IPS-18c (cell line): ENCODE measurements at regions not wholly inside any gene's neighbourhood (a gene's known extent, or its start where the extent isn't known, plus 50 kb on each side); places are given as distances from the start of the nearest gene placed in this dataset.

ENCODE experiments used
- H3K4me3 ChIP-seq: 2 replicates; pipeline ENCODE4 v1.7.0; 2013; ENCODE audit warnings: low read depth, mild to moderate bottlenecking, low read length, moderate library complexity; ENCODE audit not compliant: insufficient read depth
- H3K9me3 ChIP-seq: one replicate; pipeline ENCODE4 v1.6.1; 2013; ENCODE audit warnings: mild to moderate bottlenecking, low read length, moderate library complexity; ENCODE audit not compliant: control insufficient read depth, insufficient read depth

DNA sequence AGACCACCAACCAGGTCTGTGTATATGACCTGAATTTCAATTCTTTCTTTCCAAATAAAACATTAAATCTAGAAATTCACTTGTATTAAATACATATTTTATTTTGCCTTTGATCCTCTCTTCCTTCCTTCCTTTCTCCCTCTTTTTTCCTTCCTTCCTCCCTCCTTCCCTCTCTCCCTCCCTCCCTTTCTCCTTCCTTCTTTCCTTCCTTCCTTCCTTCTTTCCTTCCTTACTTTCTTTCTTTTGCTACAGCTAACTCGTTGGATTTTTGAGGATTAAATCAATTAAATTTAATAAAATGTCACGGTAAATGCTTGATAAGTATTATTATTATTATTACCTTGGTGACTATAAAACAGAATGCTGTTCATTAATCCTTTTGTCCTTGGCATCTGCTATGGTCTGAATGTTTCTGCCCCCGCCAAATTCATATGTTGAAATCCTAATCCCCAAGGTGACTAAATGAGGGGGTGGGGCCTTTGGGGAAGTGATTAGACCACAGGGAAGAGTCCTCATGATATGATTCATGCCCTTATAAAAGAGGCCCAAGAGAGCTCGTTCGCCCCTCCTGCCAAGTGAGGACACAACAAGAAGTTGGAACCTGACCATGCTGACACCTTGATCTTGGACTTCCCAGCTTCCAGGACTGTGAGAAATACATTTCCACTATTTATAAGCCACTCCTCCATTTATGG lies 67.6 kb upstream of the BTBD3 start:
- Histone ChIP-seq H3K9me3 (no peaks in the 10 kb centered on the region), H3K4me3 (no peak overlapping the region)

DNA sequence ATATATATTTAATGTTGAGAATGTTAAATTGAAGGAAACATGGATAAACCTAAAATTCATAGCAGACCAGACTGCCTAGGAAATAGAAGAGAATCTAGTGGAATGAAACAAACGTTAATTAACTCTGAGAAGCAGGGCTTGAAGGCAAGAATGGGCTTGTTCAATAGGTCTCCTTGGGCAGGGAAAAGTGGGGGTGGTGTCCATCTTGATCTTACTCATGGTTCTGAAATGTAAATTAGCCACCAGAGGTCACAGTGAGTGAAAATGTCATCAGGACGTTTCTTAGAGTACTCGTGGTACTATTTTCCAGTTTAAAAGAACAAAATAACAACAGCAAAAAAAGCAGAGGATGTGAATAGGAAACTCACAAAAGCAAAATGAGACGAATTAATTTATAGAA lies 66.8 kb upstream of the BTBD3 start:
- H3K9me3 ChIP-seq, result no peaks in the 10 kb centered on the region
- H3K4me3 ChIP-seq, result no peak overlapping the region

DNA sequence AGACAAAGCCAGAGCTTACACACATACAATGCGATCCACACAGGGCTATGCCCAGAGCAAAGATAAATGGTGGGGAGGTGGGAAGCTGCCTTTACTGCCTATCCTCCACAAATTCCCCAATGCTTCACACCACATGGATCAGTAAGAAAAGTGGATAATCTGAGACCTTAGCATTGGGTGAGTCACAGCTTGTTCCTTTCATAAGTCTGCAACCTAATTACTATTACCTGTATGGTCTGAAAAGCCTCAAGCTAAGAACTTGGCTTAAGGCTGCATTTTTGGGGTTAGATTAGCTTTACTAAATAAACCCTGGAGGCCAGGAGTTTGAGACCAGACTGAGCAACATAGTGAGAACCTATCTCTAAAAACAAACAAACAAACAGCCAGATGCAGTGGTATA lies 66.0 kb upstream of the BTBD3 start:
- Histone ChIP-seq H3K4me3 (no peak overlapping the region), H3K9me3 (no peaks in the 10 kb centered on the region)

DNA sequence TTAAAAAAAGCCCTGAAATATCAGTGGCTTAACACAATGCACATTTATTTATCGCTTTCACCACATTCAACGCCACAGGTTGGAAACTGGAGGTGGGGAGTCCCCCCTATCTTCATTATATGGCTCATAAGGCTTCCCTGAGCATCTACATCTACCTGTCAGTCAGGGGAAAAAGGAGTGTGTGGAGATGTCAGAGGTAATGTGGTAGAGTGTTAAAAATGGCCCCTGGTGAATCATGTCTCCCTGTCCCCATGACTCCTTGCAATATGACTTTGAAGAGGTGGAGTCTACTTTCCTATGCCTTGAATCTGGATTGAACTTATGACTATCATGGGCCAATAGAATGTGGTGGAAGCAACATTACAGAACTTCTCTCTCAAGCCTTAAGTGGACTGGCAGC lies 65.5 kb upstream of the BTBD3 start:
- no peak overlapping the region for H3K4me3 ChIP-seq
- H3K9me3 ChIP-seq, result no peaks in the 10 kb centered on the region

DNA sequence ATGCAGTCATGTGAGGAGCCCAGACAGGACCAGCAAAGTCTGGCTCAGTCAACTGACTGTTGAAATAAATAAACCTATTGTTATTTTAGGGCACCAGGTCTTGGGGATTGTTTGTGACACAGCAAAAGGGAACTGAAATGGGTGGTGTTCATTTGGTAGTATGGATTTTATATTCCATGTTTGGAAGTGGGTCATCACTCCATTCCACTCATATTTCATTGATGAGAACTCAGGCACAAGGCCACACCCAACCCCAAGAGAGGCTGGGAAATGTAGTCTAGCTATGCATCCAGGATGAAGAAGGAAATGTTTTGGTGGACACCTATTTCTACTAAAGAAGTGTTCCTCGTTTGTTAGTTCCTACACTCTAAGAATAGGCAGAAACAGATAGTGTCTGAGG lies 64.9 kb upstream of the BTBD3 start:
- H3K9me3 ChIP-seq, result no peaks in the 10 kb centered on the region

DNA sequence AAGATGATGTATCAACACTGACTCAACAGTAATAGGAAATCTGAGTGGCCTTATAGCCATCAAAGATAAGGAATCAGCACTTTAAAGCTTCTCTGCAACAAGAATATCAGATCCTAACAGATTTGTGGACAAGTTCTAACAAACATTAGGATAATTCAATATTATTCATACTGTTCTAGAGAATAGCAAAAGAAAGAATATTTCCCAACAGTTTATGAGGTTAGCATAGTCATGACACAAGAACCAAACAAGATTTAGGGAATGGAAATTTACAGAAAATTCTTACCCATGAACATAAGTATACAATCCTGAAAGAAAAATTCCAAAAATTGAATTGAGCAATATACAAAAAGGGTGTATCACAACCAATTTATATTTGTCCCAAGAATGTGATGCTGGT lies 64.3 kb upstream of the BTBD3 start:
- H3K4me3 ChIP-seq, result no peak overlapping the region
- H3K9me3 ChIP-seq, result no peaks in the 10 kb centered on the region

More for the DNA sequence above, 64.9 kb upstream of the BTBD3 start:
- H3K4me3 ChIP-seq, result no peak overlapping the region

DNA sequence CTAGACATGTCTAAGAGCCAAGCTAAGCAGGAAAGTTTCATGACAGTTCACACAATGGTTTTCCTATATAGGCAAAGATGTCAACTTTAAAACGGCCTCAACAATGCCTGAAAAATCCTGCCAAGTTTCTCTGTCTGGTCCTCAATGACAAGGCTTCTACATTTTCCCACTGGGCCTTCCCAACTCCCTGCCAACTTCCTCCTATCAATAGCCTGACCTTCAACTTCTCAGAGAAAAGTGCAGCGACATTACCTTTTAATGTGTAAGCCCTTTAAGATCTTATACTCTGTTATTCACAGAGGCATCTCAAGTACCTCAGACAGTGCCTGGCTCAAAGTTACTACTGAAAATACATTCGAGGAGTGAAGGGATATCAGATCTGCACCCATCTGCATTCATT lies 56.2 kb upstream of the BTBD3 start:
- H3K9me3 ChIP-seq, result no peaks in the 10 kb centered on the region
- no peak overlapping the region for H3K4me3 ChIP-seq

DNA sequence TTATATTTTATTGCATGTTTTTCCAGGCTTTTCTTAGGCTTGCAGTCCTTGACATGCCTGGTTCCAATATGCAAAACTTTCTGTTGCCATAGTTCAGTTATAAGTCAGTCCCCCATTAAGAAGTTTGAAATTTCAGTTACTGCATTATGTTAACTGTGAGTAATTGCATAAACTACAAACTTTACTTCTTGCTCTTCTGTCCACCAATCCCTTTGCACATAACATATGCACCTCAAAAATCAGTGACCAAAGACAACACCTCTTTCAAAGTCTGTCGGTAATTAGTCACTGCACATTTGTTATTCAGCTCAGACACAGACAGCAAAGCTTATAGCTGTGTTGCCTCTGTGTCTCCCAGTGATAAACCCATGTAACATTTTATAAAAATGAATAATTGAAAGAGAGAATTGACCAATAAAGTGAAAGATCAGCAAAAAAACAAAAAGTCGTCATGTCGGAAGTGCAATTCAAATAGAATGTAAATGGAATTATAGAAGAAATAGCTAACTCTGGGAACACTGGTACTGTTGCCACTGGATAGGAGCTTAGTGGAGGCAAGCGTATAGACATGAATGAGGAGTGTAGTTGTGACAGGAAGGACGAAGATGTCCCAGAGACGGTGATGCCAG lies 50.3 kb upstream of the BTBD3 start:
- Histone ChIP-seq H3K4me3 (no peak overlapping the region), H3K9me3 (no peaks in the 10 kb centered on the region)
